Stimulated activated naive B cell treated with anti-CD40 and anti-IgM and Interleukin-4, amounts not matched to agents 10 μg/mL and 1 μg/mL and 100 μg/mL, for 72 hours (primary cell): ENCODE measurements at regions not wholly inside any gene's neighbourhood (a gene's known extent, or its start where the extent isn't known, plus 50 kb on each side); places are given as distances from the start of the nearest gene placed in this dataset.
A peak's percentile ranks its signal among the peaks of the same experiment; 100 is the strongest.
"Not testable (repeated sequence)": the region's sequence is repeated elsewhere in the genome, so short reads cannot be mapped to it uniquely, and the experiment has no call there.

Experiments
- ATAC-seq, 2 donors: fragments of 150-1000 bp; cut with Tn5 transposase; replicated peaks; 2 replicates each; pipeline ENCODE4 v1.10.0; 2021; ENCODE audit warnings: moderate library complexity in 1 of 2
- DNase-seq: peaks from one replicate; pipeline ENCODE4 v3.0.0; 2021
- H3K27ac Mint-ChIP-seq: one replicate; pipeline ENCODE4 v1.8.0; 2022; ENCODE audit warnings: mild to moderate bottlenecking, mixed read lengths
- H3K27me3 Mint-ChIP-seq, 2 donors: one replicate each; pipeline ENCODE4 v1.8.0; 2022; ENCODE audit warnings: mixed read lengths in 2 of 2
- H3K36me3 Mint-ChIP-seq, 2 donors: one replicate each; pipeline ENCODE4 v1.8.0; 2022; ENCODE audit warnings: mixed read lengths in 2 of 2, mild to moderate bottlenecking in 1 of 2
- H3K4me1 Mint-ChIP-seq, 2 donors: one replicate each; pipeline ENCODE4 v1.8.0; 2022; ENCODE audit warnings: mixed read lengths in 2 of 2, mild to moderate bottlenecking in 1 of 2
- H3K4me3 Mint-ChIP-seq, 2 donors: one replicate each; pipeline ENCODE4 v1.8.0; 2022; ENCODE audit warnings: mild to moderate bottlenecking in 2 of 2, mixed read lengths in 2 of 2, moderate library complexity in 1 of 2
- H3K9me3 Mint-ChIP-seq, 2 donors: one replicate each; pipeline ENCODE4 v1.8.0; 2022; ENCODE audit warnings: mixed read lengths in 2 of 2, mild to moderate bottlenecking in 1 of 2

GRCh38 chr1:240722788-240723187 is 110.8 kb upstream of the GREM2 start:
- Mint-ChIP-seq H3K27me3 (no peaks in the 10 kb centered on the region), H3K36me3 (no peaks in the 10 kb centered on the region), H3K4me1 (no peaks in the 10 kb centered on the region), H3K9me3 (peaks cover 6% of the 10 kb centered on the region in 2 donors), H3K4me3 (no peak overlapping the region), H3K27ac (no peak overlapping the region)
- DNase-seq (no peak), ATAC-seq (no peak)

GRCh38 chr1:240720976-240721375 is 109.0 kb upstream of the GREM2 start:
- Mint-ChIP-seq H3K27ac (no peak overlapping the region), H3K27me3 (no peaks in the 10 kb centered on the region), H3K9me3 (peaks cover 0 to under 1% of the 10 kb centered on the region in 2 donors), H3K4me3 (no peak overlapping the region), H3K36me3 (no peaks in the 10 kb centered on the region), H3K4me1 (no peaks in the 10 kb centered on the region)
- ATAC-seq (no peak), DNase-seq (no peak)

- ATAC-seq (no peak), DNase-seq (no peak)
- H3K27me3 Mint-ChIP-seq = no peaks in the 10 kb centered on the region
- no peak overlapping the region for H3K4me3 Mint-ChIP-seq
- H3K4me1 Mint-ChIP-seq = no peaks in the 10 kb centered on the region
- no peaks in the 10 kb centered on the region for H3K36me3 Mint-ChIP-seq
- H3K9me3 Mint-ChIP-seq = no peaks in the 10 kb centered on the region
- no peak overlapping the region for H3K27ac Mint-ChIP-seq
Measured at GRCh38 chr1:240719953-240720700, 108.2 kb upstream of the GREM2 start.

- DNase-seq, H3K36me3 Mint-ChIP-seq, H3K27ac Mint-ChIP-seq: not testable (repeated sequence)
Measured at GRCh38 chr1:240716538-240716937, 104.6 kb upstream of the GREM2 start.

GRCh38 chr1:240714568-240715292 is 102.8 kb upstream of the GREM2 start:
- ATAC-seq = no peak
- Mint-ChIP-seq H3K9me3 (peaks cover 0 to 6% of the 10 kb centered on the region in 2 donors), H3K4me3 (no peak overlapping the region), H3K4me1 (peaks cover 2 to 5% of the 10 kb centered on the region in 2 donors), H3K36me3 (no peaks in the 10 kb centered on the region), H3K27me3 (no peaks in the 10 kb centered on the region), H3K27ac (no peak overlapping the region)
- DNase-seq = no peak

More at GRCh38 chr1:240716538-240716937, 104.6 kb upstream of the GREM2 start:
- H3K4me3 Mint-ChIP-seq, H3K4me1 Mint-ChIP-seq, H3K27me3 Mint-ChIP-seq, ATAC-seq, H3K9me3 Mint-ChIP-seq: not testable (repeated sequence)

GRCh38 chr1:240712014-240712731 is 100.2 kb upstream of the GREM2 start:
- Mint-ChIP-seq H3K9me3 (peaks cover 0 to 6% of the 10 kb centered on the region in 2 donors), H3K4me1 (peaks cover 4 to 5% of the 10 kb centered on the region in 2 donors)
- no peak for ATAC-seq

GRCh38 chr1:240711020-240711419 is 99.1 kb upstream of the GREM2 start:
- ATAC-seq = peak in 1 of 2 donors; percentile 45
- no peaks in the 10 kb centered on the region for H3K36me3 Mint-ChIP-seq
- no peak overlapping the region for H3K4me3 Mint-ChIP-seq
- no peak for DNase-seq
- H3K4me1 Mint-ChIP-seq = peaks cover 4 to 5% of the 10 kb centered on the region in 2 donors
- H3K9me3 Mint-ChIP-seq = peaks cover 0 to 6% of the 10 kb centered on the region in 2 donors
- no peaks in the 10 kb centered on the region for H3K27me3 Mint-ChIP-seq
- no peak overlapping the region for H3K27ac Mint-ChIP-seq

More at GRCh38 chr1:240712014-240712731, 100.2 kb upstream of the GREM2 start:
- no peaks in the 10 kb centered on the region for H3K36me3 Mint-ChIP-seq
- H3K27me3 Mint-ChIP-seq = no peaks in the 10 kb centered on the region
- no peak for DNase-seq
- no peak overlapping the region for H3K4me3 Mint-ChIP-seq
- H3K27ac Mint-ChIP-seq = no peak overlapping the region

- no peak overlapping the region for H3K4me3 Mint-ChIP-seq
- ATAC-seq (no peak), DNase-seq (no peak)
- peaks cover 0 to 6% of the 10 kb centered on the region in 2 donors for H3K9me3 Mint-ChIP-seq
- H3K27ac Mint-ChIP-seq = no peak overlapping the region
- H3K36me3 Mint-ChIP-seq = no peaks in the 10 kb centered on the region
- H3K4me1 Mint-ChIP-seq = peaks cover 4 to 5% of the 10 kb centered on the region in 2 donors
- no peaks in the 10 kb centered on the region for H3K27me3 Mint-ChIP-seq
Measured at GRCh38 chr1:240709676-240710075, 97.7 kb upstream of the GREM2 start.

- H3K4me1 Mint-ChIP-seq = peaks cover 4 to 5% of the 10 kb centered on the region in 2 donors
- no peak overlapping the region for H3K27ac Mint-ChIP-seq
- no peaks in the 10 kb centered on the region for H3K36me3 Mint-ChIP-seq
- peaks cover 0 to 5% of the 10 kb centered on the region in 2 donors for H3K9me3 Mint-ChIP-seq
- no peaks in the 10 kb centered on the region for H3K27me3 Mint-ChIP-seq
- no peak for DNase-seq
- H3K4me3 Mint-ChIP-seq = no peak overlapping the region
- no peak for ATAC-seq
Measured at GRCh38 chr1:240706150-240706935, 94.4 kb upstream of the GREM2 start.

GRCh38 chr1:240705579-240705978 is 93.6 kb upstream of the GREM2 start:
- peaks cover 0 to 4% of the 10 kb centered on the region in 2 donors for H3K4me1 Mint-ChIP-seq
- H3K36me3 Mint-ChIP-seq = no peaks in the 10 kb centered on the region
- H3K4me3 Mint-ChIP-seq = no peak overlapping the region
- H3K27me3 Mint-ChIP-seq = no peaks in the 10 kb centered on the region
- ATAC-seq (no peak), DNase-seq (no peak)
- no peaks in the 10 kb centered on the region for H3K9me3 Mint-ChIP-seq
- no peak overlapping the region for H3K27ac Mint-ChIP-seq

- Mint-ChIP-seq H3K4me1 (no peaks in the 10 kb centered on the region), H3K4me3 (no peak overlapping the region), H3K9me3 (no peaks in the 10 kb centered on the region), H3K27me3 (no peaks in the 10 kb centered on the region), H3K36me3 (no peaks in the 10 kb centered on the region), H3K27ac (no peak overlapping the region)
- no peak for ATAC-seq
- no peak for DNase-seq
Measured at GRCh38 chr1:240701412-240701811, 89.5 kb upstream of the GREM2 start.

- H3K27me3 Mint-ChIP-seq = no peaks in the 10 kb centered on the region
Measured at GRCh38 chr1:240695416-240695815, 83.5 kb upstream of the GREM2 start.

GRCh38 chr1:240693844-240694243 is 81.9 kb upstream of the GREM2 start:
- Mint-ChIP-seq H3K9me3 (no peaks in the 10 kb centered on the region), H3K36me3 (no peaks in the 10 kb centered on the region), H3K27me3 (no peaks in the 10 kb centered on the region), H3K27ac (no peak overlapping the region), H3K4me3 (no peak overlapping the region), H3K4me1 (no peaks in the 10 kb centered on the region)
- ATAC-seq (no peak), DNase-seq (no peak)

More at GRCh38 chr1:240695416-240695815, 83.5 kb upstream of the GREM2 start:
- H3K36me3 Mint-ChIP-seq = no peaks in the 10 kb centered on the region
- no peak overlapping the region for H3K27ac Mint-ChIP-seq
- no peaks in the 10 kb centered on the region for H3K4me1 Mint-ChIP-seq
- H3K4me3 Mint-ChIP-seq = no peak overlapping the region
- no peak for DNase-seq
- ATAC-seq = no peak
- H3K9me3 Mint-ChIP-seq = no peaks in the 10 kb centered on the region

- Mint-ChIP-seq H3K36me3 (no peaks in the 10 kb centered on the region), H3K4me3 (no peak overlapping the region), H3K9me3 (no peaks in the 10 kb centered on the region), H3K27ac (no peak overlapping the region), H3K27me3 (no peaks in the 10 kb centered on the region), H3K4me1 (no peaks in the 10 kb centered on the region)
- DNase-seq (no peak), ATAC-seq (no peak)
Measured at GRCh38 chr1:240693036-240693435, 81.1 kb upstream of the GREM2 start.
